HG03460 (cell line): ENCODE measurements at regions not wholly inside any gene's neighbourhood (a gene's known extent, or its start where the extent isn't known, plus 50 kb on each side); places are given as distances from the start of the nearest gene placed in this dataset.

Experiments used
- ATAC-seq: cut with Tn5 transposase; IDR thresholded peaks from one replicate; pipeline ENCODE4 v1.9.1; 2021; ENCODE audit not compliant: unreplicated experiment

- no peak for ATAC-seq
These were observed 51.8 kb upstream of the CASZ1 start for GRCh38 chr1:10848109-10848684.

- ATAC-seq, result no peak
These were observed 53.6 kb upstream of the CASZ1 start for GRCh38 chr1:10850026-10850425.

- no peak for ATAC-seq
These were observed 54.9 kb upstream of the CASZ1 start for GRCh38 chr1:10851024-10852013.

GRCh38 chr1:10852018-10852417, 55.6 kb upstream of the CASZ1 start:
- ATAC-seq, result no peak

- no peak for ATAC-seq
These were observed 56.0 kb upstream of the CASZ1 start for GRCh38 chr1:10852486-10852885.

GRCh38 chr1:10852998-10853520, 56.6 kb upstream of the CASZ1 start:
- no peak for ATAC-seq

GRCh38 chr1:10853701-10854100, 57.3 kb upstream of the CASZ1 start:
- no peak for ATAC-seq

GRCh38 chr1:10854856-10855459, 58.5 kb upstream of the CASZ1 start:
- ATAC-seq, result no peak

GRCh38 chr1:10856176-10856683, 59.8 kb upstream of the CASZ1 start:
- ATAC-seq, result no peak

GRCh38 chr1:10856863-10857598, 60.6 kb upstream of the CASZ1 start:
- no peak for ATAC-seq

GRCh38 chr1:10857687-10858086, 61.2 kb upstream of the CASZ1 start:
- ATAC-seq, result no peak

GRCh38 chr1:10860218-10860617, 63.8 kb upstream of the CASZ1 start:
- no peak for ATAC-seq

- no peak for ATAC-seq
These were observed 64.2 kb upstream of the CASZ1 start for GRCh38 chr1:10860682-10861081.

GRCh38 chr1:10861822-10862221, 65.4 kb upstream of the CASZ1 start:
- ATAC-seq, result no peak

- no peak for ATAC-seq
These were observed 66.4 kb upstream of the CASZ1 start for GRCh38 chr1:10862743-10863335.

GRCh38 chr1:10863886-10864285, 67.4 kb upstream of the CASZ1 start:
- no peak for ATAC-seq

- ATAC-seq, result no peak
These were observed 68.3 kb upstream of the CASZ1 start for GRCh38 chr1:10864776-10865175.

- ATAC-seq, result no peak
These were observed 69.3 kb upstream of the CASZ1 start for GRCh38 chr1:10865518-10866320.

GRCh38 chr1:10866321-10867093, 70.1 kb upstream of the CASZ1 start:
- ATAC-seq, result no peak
